ENCODE measurements at regions not wholly inside any gene's neighbourhood (a gene's known extent, or its start where the extent isn't known, plus 50 kb on each side); places are given as distances from the start of the nearest gene placed in this dataset.
"Not testable (repeated sequence)": the region's sequence is repeated elsewhere in the genome, so short reads cannot be mapped to it uniquely, and the experiment has no call there.

DNA sequence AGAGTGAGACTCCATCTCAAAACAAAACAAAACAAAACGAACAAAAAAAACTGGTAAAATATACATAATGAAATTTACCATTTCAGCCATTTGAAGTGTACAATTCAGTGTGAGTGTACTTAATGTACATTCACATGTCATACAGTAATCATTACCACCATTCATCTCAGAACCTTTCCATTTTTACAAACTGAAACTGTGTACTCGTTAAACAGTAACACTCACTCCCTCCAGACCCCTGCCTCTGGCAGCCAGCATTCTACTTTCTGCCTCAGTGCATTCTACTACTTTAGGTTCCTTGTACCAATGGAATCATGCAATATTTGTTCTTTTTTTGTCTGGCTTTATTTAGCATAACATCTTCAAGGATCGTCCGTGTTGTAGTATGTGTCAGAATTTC is 87.5 kb upstream of the CRYM start:
- DNase-seq; H3K27ac Mint-ChIP-seq (ENCODE audit: unreplicated experiment); H3K36me3 Mint-ChIP-seq (ENCODE audit: insufficient read depth, unreplicated experiment); CTCF ChIA-PET; H3K9me3 Mint-ChIP-seq (ENCODE audit: low read depth, unreplicated experiment); BruUV-seq (replicated peaks); H3K27me3 Mint-ChIP-seq (ENCODE audit: unreplicated experiment); H3K4me1 Mint-ChIP-seq (ENCODE audit: low read depth, unreplicated experiment); H3K4me3 Mint-ChIP-seq (ENCODE audit: low read depth, unreplicated experiment); intact Hi-C loops (cut with micrococcal nuclease; ENCODE audit: unreplicated experiment): not testable (repeated sequence)

GRCh38 chr16:21363550-21364223 is 85.6 kb upstream of the CRYM start:
- CTCF ChIA-PET; intact Hi-C loops (cut with micrococcal nuclease; ENCODE audit: unreplicated experiment); H3K27me3 Mint-ChIP-seq (ENCODE audit: unreplicated experiment); BruUV-seq (replicated peaks); H3K4me1 Mint-ChIP-seq (ENCODE audit: low read depth, unreplicated experiment); H3K4me3 Mint-ChIP-seq (ENCODE audit: low read depth, unreplicated experiment); H3K36me3 Mint-ChIP-seq (ENCODE audit: insufficient read depth, unreplicated experiment); H3K9me3 Mint-ChIP-seq (ENCODE audit: low read depth, unreplicated experiment); H3K27ac Mint-ChIP-seq (ENCODE audit: unreplicated experiment): not testable (repeated sequence)
- DNase-seq, result peak; percentile 7

GRCh38 chr16:21361612-21362227 is 83.6 kb upstream of the CRYM start:
- DNase-seq; H3K4me1 Mint-ChIP-seq (ENCODE audit: low read depth, unreplicated experiment); H3K27me3 Mint-ChIP-seq (ENCODE audit: unreplicated experiment); H3K36me3 Mint-ChIP-seq (ENCODE audit: insufficient read depth, unreplicated experiment); H3K27ac Mint-ChIP-seq (ENCODE audit: unreplicated experiment); H3K9me3 Mint-ChIP-seq (ENCODE audit: low read depth, unreplicated experiment); intact Hi-C loops (cut with micrococcal nuclease; ENCODE audit: unreplicated experiment); BruUV-seq (replicated peaks); H3K4me3 Mint-ChIP-seq (ENCODE audit: low read depth, unreplicated experiment): not testable (repeated sequence)
- CTCF ChIA-PET, result interaction anchor here (0.7 to 1.1 kb wide), 2 partner anchors 35 to 199 kb away, joined by 3 to 5 read pairs; no protein-coding TSS in a partner anchor

DNA sequence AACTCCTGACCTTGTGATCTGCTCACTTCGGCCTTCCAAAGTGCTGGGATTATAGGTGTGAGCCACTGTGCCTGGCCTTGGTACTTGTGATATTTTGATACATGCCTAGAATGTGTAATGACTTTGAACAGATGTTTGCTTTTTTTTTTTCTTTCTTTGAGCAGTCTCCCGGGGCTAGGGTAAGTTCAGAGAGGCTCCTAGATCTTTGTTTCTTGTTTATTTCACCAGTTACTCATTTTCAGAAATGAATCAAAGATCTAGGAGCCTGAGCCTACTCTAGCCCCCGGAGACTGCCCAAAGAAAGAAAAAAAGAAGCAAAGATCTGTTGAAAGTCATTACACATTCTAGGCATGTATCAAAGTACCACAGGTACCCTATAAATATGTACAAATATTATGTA is 83.0 kb upstream of the CRYM start:
- H3K9me3 Mint-ChIP-seq (ENCODE audit: low read depth, unreplicated experiment); CTCF ChIA-PET; BruUV-seq (replicated peaks); H3K4me1 Mint-ChIP-seq (ENCODE audit: low read depth, unreplicated experiment); intact Hi-C loops (cut with micrococcal nuclease; ENCODE audit: unreplicated experiment); H3K36me3 Mint-ChIP-seq (ENCODE audit: insufficient read depth, unreplicated experiment); H3K27me3 Mint-ChIP-seq (ENCODE audit: unreplicated experiment); H3K4me3 Mint-ChIP-seq (ENCODE audit: low read depth, unreplicated experiment); H3K27ac Mint-ChIP-seq (ENCODE audit: unreplicated experiment); DNase-seq: not testable (repeated sequence)

GRCh38 chr16:21359513-21359912 is 81.4 kb upstream of the CRYM start:
- DNase-seq; H3K4me1 Mint-ChIP-seq (ENCODE audit: low read depth, unreplicated experiment); CTCF ChIA-PET; H3K9me3 Mint-ChIP-seq (ENCODE audit: low read depth, unreplicated experiment); H3K36me3 Mint-ChIP-seq (ENCODE audit: insufficient read depth, unreplicated experiment); BruUV-seq (replicated peaks); H3K27me3 Mint-ChIP-seq (ENCODE audit: unreplicated experiment); H3K27ac Mint-ChIP-seq (ENCODE audit: unreplicated experiment); intact Hi-C loops (cut with micrococcal nuclease; ENCODE audit: unreplicated experiment); H3K4me3 Mint-ChIP-seq (ENCODE audit: low read depth, unreplicated experiment): not testable (repeated sequence)

DNA sequence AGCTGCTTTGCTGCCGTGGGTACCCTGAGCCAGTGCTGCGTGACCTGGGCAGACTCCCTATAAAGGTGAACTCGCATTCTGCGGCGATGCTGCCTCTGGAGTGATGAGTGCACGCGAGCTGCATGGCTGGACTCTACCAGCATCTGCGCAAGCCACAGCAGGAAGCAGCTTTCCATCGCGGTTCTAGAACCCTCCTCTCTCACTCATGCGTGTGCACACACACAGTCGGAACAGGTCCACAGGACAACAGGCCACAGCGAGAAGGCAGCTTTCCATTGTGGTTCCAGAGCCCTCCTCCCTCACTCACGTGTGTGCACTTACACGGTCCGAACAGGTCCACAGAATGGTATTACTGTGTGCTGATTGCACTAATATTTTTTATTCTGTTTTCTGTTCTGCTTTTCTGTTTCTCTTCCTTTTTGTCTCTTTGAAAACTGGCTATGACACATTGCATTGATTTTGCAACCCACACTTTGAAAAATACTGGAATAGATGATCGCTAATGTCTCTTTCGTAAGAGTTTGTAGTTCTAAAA is 80.2 kb upstream of the CRYM start:
- H3K9me3 Mint-ChIP-seq (ENCODE audit: low read depth, unreplicated experiment); H3K4me1 Mint-ChIP-seq (ENCODE audit: low read depth, unreplicated experiment); DNase-seq; CTCF ChIA-PET; H3K27me3 Mint-ChIP-seq (ENCODE audit: unreplicated experiment); H3K36me3 Mint-ChIP-seq (ENCODE audit: insufficient read depth, unreplicated experiment); intact Hi-C loops (cut with micrococcal nuclease; ENCODE audit: unreplicated experiment); BruUV-seq (replicated peaks); H3K27ac Mint-ChIP-seq (ENCODE audit: unreplicated experiment); H3K4me3 Mint-ChIP-seq (ENCODE audit: low read depth, unreplicated experiment): not testable (repeated sequence)

- intact Hi-C loops (cut with micrococcal nuclease; ENCODE audit: unreplicated experiment); BruUV-seq (replicated peaks); H3K27ac Mint-ChIP-seq (ENCODE audit: unreplicated experiment): not testable (repeated sequence)
Measured at GRCh38 chr16:21356308-21356707, 78.2 kb upstream of the CRYM start.

GRCh38 chr16:21351433-21351832 is 73.3 kb upstream of the CRYM start:
- H3K27me3 Mint-ChIP-seq (ENCODE audit: unreplicated experiment); H3K4me3 Mint-ChIP-seq (ENCODE audit: low read depth, unreplicated experiment); intact Hi-C loops (cut with micrococcal nuclease; ENCODE audit: unreplicated experiment); DNase-seq; H3K27ac Mint-ChIP-seq (ENCODE audit: unreplicated experiment); BruUV-seq (replicated peaks); H3K36me3 Mint-ChIP-seq (ENCODE audit: insufficient read depth, unreplicated experiment); CTCF ChIA-PET; H3K4me1 Mint-ChIP-seq (ENCODE audit: low read depth, unreplicated experiment); H3K9me3 Mint-ChIP-seq (ENCODE audit: low read depth, unreplicated experiment): not testable (repeated sequence)

More at GRCh38 chr16:21356308-21356707, 78.2 kb upstream of the CRYM start:
- H3K27me3 Mint-ChIP-seq (ENCODE audit: unreplicated experiment); H3K9me3 Mint-ChIP-seq (ENCODE audit: low read depth, unreplicated experiment); H3K4me3 Mint-ChIP-seq (ENCODE audit: low read depth, unreplicated experiment); CTCF ChIA-PET; DNase-seq; H3K36me3 Mint-ChIP-seq (ENCODE audit: insufficient read depth, unreplicated experiment); H3K4me1 Mint-ChIP-seq (ENCODE audit: low read depth, unreplicated experiment): not testable (repeated sequence)

GRCh38 chr16:21350851-21351250 is 72.8 kb upstream of the CRYM start:
- H3K27me3 Mint-ChIP-seq (ENCODE audit: unreplicated experiment); DNase-seq; H3K27ac Mint-ChIP-seq (ENCODE audit: unreplicated experiment); intact Hi-C loops (cut with micrococcal nuclease; ENCODE audit: unreplicated experiment); H3K4me3 Mint-ChIP-seq (ENCODE audit: low read depth, unreplicated experiment); H3K4me1 Mint-ChIP-seq (ENCODE audit: low read depth, unreplicated experiment); H3K36me3 Mint-ChIP-seq (ENCODE audit: insufficient read depth, unreplicated experiment); BruUV-seq (replicated peaks); CTCF ChIA-PET; H3K9me3 Mint-ChIP-seq (ENCODE audit: low read depth, unreplicated experiment): not testable (repeated sequence)

GRCh38 chr16:21349336-21349735 is 71.2 kb upstream of the CRYM start:
- H3K4me3 Mint-ChIP-seq (ENCODE audit: low read depth, unreplicated experiment); H3K27ac Mint-ChIP-seq (ENCODE audit: unreplicated experiment); BruUV-seq (replicated peaks); intact Hi-C loops (cut with micrococcal nuclease; ENCODE audit: unreplicated experiment); CTCF ChIA-PET; H3K4me1 Mint-ChIP-seq (ENCODE audit: low read depth, unreplicated experiment); H3K36me3 Mint-ChIP-seq (ENCODE audit: insufficient read depth, unreplicated experiment); DNase-seq; H3K9me3 Mint-ChIP-seq (ENCODE audit: low read depth, unreplicated experiment); H3K27me3 Mint-ChIP-seq (ENCODE audit: unreplicated experiment): not testable (repeated sequence)

Measured in Calu3 (cell line).